ENCODE measurements at regions not wholly inside any gene's neighbourhood (a gene's known extent, or its start where the extent isn't known, plus 50 kb on each side); places are given as distances from the start of the nearest gene placed in this dataset.
"Not testable (repeated sequence)": the region's sequence is repeated elsewhere in the genome, so short reads cannot be mapped to it uniquely, and the experiment has no call there.

DNA sequence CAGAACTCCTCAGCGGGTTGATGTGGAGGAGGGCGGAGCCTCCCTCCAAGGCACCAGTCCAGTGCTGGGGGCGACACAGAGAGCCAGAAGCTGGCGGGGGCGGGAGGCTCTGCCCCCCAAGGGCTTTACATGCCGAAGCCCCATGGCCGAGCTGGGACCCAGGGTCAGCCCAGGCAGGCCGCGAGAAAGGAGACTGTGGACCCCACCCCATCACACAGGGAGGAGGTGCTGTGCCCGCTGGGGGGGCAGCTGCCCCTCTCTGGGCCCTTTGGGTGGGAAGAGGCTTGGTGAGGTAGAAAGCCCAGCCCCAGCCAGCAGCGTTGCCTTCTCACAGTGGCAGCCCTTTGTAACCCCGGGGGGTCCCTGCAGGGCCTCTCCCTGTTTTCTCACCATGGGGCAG, 548.0 kb downstream of the FAM72C start:
- TF ChIP-seq CTCF (IDR thresholded peaks at IDR 0.05); EP300 (IDR thresholded peaks at IDR 0.05); POLR2A (IDR thresholded peaks at IDR 0.05; ENCODE audit: low read depth): not testable (repeated sequence)

Measured in esophagus muscularis mucosa (tissue), 4 donors.